ENCODE measurements at regions not wholly inside any gene's neighbourhood (a gene's known extent, or its start where the extent isn't known, plus 50 kb on each side); places are given as distances from the start of the nearest gene placed in this dataset.

GRCh38 chr3:162019817-162020216 is 523.2 kb downstream of the OTOL1 start:
- DNase-seq: no peak
- WGBS (ENCODE audit: extremely low coverage, insufficient coverage, low lambda C conversion rate): no CpG with 5 or more reads among the region's 1 CpG

GRCh38 chr3:162021206-162021605 is 524.6 kb downstream of the OTOL1 start:
- no peak overlapping the region for H2BK5ac ChIP-seq (ENCODE audit: low read length)
- H2BK15ac ChIP-seq (replicated peaks; ENCODE audit: low read depth): no peak overlapping the region
- no peak overlapping the region for H3K4ac ChIP-seq (ENCODE audit: low read depth, low read length)
- H3K4me3 ChIP-seq (ENCODE audit: low read length): no peak overlapping the region
- DNase-seq: no peak
- no peak overlapping the region for H3K4me2 ChIP-seq (ENCODE audit: low read length)
- no peak overlapping the region for H3K9ac ChIP-seq (ENCODE audit: low read length)
- H3K23ac ChIP-seq (ENCODE audit: low read length): no peak overlapping the region
- H3K27me3 ChIP-seq (ENCODE audit: insufficient read depth, low read length, poor library complexity): no peaks in the 10 kb centered on the region
- no peak overlapping the region for H2AK5ac ChIP-seq (ENCODE audit: low read length)
- H3K27ac ChIP-seq (ENCODE audit: low read depth, low read length): no peak overlapping the region
- no peak overlapping the region for H2BK120ac ChIP-seq (ENCODE audit: low read depth, low read length)
- no peak overlapping the region for H4K8ac ChIP-seq (ENCODE audit: low read depth, low read length)
- H3K36me3 ChIP-seq (ENCODE audit: control insufficient read depth, insufficient read depth, low read length): no peaks in the 10 kb centered on the region
- no peak overlapping the region for H3K56ac ChIP-seq (ENCODE audit: low read length)
- no peak overlapping the region for H3K18ac ChIP-seq (ENCODE audit: low read length)
- no peak overlapping the region for H4K5ac ChIP-seq (ENCODE audit: low read length)
- H3K79me2 ChIP-seq (ENCODE audit: control insufficient read depth, insufficient read depth, low read length): no peaks in the 10 kb centered on the region
- no CpG with 5 or more reads among the region's 4 CpGs for WGBS (ENCODE audit: extremely low coverage, insufficient coverage, low lambda C conversion rate)
- no peaks in the 10 kb centered on the region for H3K79me1 ChIP-seq (ENCODE audit: low read length)
- H3K4me1 ChIP-seq (ENCODE audit: control insufficient read depth, low read depth, low read length): no peaks in the 10 kb centered on the region

More at GRCh38 chr3:162019817-162020216, 523.2 kb downstream of the OTOL1 start:
- Histone ChIP-seq H3K27me3 (ENCODE audit: insufficient read depth, low read length, poor library complexity) (no peaks in the 10 kb centered on the region), H3K23ac (ENCODE audit: low read length) (no peak overlapping the region), H3K36me3 (ENCODE audit: control insufficient read depth, insufficient read depth, low read length) (no peaks in the 10 kb centered on the region), H3K79me1 (ENCODE audit: low read length) (no peaks in the 10 kb centered on the region), H3K4me2 (ENCODE audit: low read length) (no peak overlapping the region), H4K5ac (ENCODE audit: low read length) (no peak overlapping the region), H3K27ac (ENCODE audit: low read depth, low read length) (no peak overlapping the region), H3K4ac (ENCODE audit: low read depth, low read length) (no peak overlapping the region), H3K4me1 (ENCODE audit: control insufficient read depth, low read depth, low read length) (no peaks in the 10 kb centered on the region), H2BK15ac (replicated peaks; ENCODE audit: low read depth) (no peak overlapping the region), H2BK120ac (ENCODE audit: low read depth, low read length) (no peak overlapping the region), H3K56ac (ENCODE audit: low read length) (no peak overlapping the region), H3K79me2 (ENCODE audit: control insufficient read depth, insufficient read depth, low read length) (no peaks in the 10 kb centered on the region), H3K4me3 (ENCODE audit: low read length) (no peak overlapping the region), H3K18ac (ENCODE audit: low read length) (no peak overlapping the region), H2BK5ac (ENCODE audit: low read length) (no peak overlapping the region), H2AK5ac (ENCODE audit: low read length) (no peak overlapping the region), H3K9ac (ENCODE audit: low read length) (no peak overlapping the region), H4K8ac (ENCODE audit: low read depth, low read length) (no peak overlapping the region)

- Histone ChIP-seq H3K56ac (ENCODE audit: low read length) (no peak overlapping the region), H2BK120ac (ENCODE audit: low read depth, low read length) (no peak overlapping the region), H3K27ac (ENCODE audit: low read depth, low read length) (no peak overlapping the region), H3K27me3 (ENCODE audit: insufficient read depth, low read length, poor library complexity) (no peaks in the 10 kb centered on the region), H3K9ac (ENCODE audit: low read length) (no peak overlapping the region), H2BK5ac (ENCODE audit: low read length) (no peak overlapping the region), H3K79me1 (ENCODE audit: low read length) (no peaks in the 10 kb centered on the region), H3K23ac (ENCODE audit: low read length) (no peak overlapping the region), H4K8ac (ENCODE audit: low read depth, low read length) (no peak overlapping the region), H3K4me2 (ENCODE audit: low read length) (no peak overlapping the region), H4K5ac (ENCODE audit: low read length) (no peak overlapping the region), H2BK15ac (replicated peaks; ENCODE audit: low read depth) (no peak overlapping the region), H3K4ac (ENCODE audit: low read depth, low read length) (no peak overlapping the region), H3K36me3 (ENCODE audit: control insufficient read depth, insufficient read depth, low read length) (no peaks in the 10 kb centered on the region), H3K18ac (ENCODE audit: low read length) (no peak overlapping the region), H3K79me2 (ENCODE audit: control insufficient read depth, insufficient read depth, low read length) (no peaks in the 10 kb centered on the region), H3K4me1 (ENCODE audit: control insufficient read depth, low read depth, low read length) (no peaks in the 10 kb centered on the region), H3K4me3 (ENCODE audit: low read length) (no peak overlapping the region), H2AK5ac (ENCODE audit: low read length) (no peak overlapping the region)
- no CpG with 5 or more reads among the region's 2 CpGs for WGBS (ENCODE audit: extremely low coverage, insufficient coverage, low lambda C conversion rate)
- no peak for DNase-seq
Measured at GRCh38 chr3:162022911-162023310, 526.3 kb downstream of the OTOL1 start.

DNA sequence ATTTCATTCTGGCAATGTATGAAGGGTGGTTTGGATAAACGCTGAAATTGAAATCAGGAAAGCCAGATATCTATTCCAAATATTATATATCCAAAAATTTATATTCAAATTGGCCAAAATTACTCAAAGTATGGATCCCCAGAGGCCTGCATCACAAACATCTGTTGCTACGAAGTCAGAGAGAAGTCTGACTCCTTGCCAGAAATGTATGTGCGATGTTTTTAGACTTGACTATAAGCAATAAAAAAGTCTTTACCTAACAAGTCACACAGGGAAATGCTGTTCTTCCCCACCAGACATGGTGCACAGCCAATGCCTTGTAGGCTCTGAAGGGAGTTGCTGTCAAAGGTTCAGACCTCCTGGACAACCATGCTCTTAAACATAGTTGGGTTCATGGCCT is 533.1 kb downstream of the OTOL1 start:
- H3K23ac ChIP-seq (ENCODE audit: low read length): no peak overlapping the region
- H3K27ac ChIP-seq (ENCODE audit: low read depth, low read length): no peak overlapping the region
- no peaks in the 10 kb centered on the region for H3K79me2 ChIP-seq (ENCODE audit: control insufficient read depth, insufficient read depth, low read length)
- H2AK5ac ChIP-seq (ENCODE audit: low read length): no peak overlapping the region
- no peak overlapping the region for H3K56ac ChIP-seq (ENCODE audit: low read length)
- H3K9ac ChIP-seq (ENCODE audit: low read length): no peak overlapping the region
- no CpG with 5 or more reads among the region's 3 CpGs for WGBS (ENCODE audit: extremely low coverage, insufficient coverage, low lambda C conversion rate)
- H2BK5ac ChIP-seq (ENCODE audit: low read length): no peak overlapping the region
- H3K4me3 ChIP-seq (ENCODE audit: low read length): no peak overlapping the region
- H3K4me1 ChIP-seq (ENCODE audit: control insufficient read depth, low read depth, low read length): no peaks in the 10 kb centered on the region
- no peak overlapping the region for H3K4me2 ChIP-seq (ENCODE audit: low read length)
- no peak overlapping the region for H3K18ac ChIP-seq (ENCODE audit: low read length)
- H3K36me3 ChIP-seq (ENCODE audit: control insufficient read depth, insufficient read depth, low read length): no peaks in the 10 kb centered on the region
- DNase-seq: no peak
- H3K27me3 ChIP-seq (ENCODE audit: insufficient read depth, low read length, poor library complexity): no peaks in the 10 kb centered on the region
- H4K5ac ChIP-seq (ENCODE audit: low read length): no peak overlapping the region
- H2BK15ac ChIP-seq (replicated peaks; ENCODE audit: low read depth): no peak overlapping the region
- no peak overlapping the region for H3K4ac ChIP-seq (ENCODE audit: low read depth, low read length)
- H2BK120ac ChIP-seq (ENCODE audit: low read depth, low read length): no peak overlapping the region
- no peak overlapping the region for H4K8ac ChIP-seq (ENCODE audit: low read depth, low read length)
- no peaks in the 10 kb centered on the region for H3K79me1 ChIP-seq (ENCODE audit: low read length)

DNA sequence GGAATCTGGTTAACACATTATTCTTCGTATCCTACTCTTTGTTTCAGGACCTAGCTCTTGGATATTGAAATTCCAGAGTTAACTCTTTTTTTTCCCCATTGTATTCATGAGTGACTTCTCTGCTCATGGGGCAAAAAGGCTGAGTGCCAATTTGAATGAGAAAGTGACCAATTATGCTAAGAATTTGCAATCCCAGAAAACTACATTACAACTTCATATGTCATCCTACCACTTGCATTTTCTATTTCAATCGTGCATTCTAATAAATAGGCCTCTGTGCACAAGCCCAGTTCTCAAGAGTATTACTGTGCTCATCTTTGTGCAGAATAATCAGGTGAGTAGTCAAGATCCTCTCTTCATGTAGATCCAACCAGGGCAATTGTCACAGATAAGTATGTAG is 537.8 kb downstream of the OTOL1 start:
- Histone ChIP-seq H2AK5ac (ENCODE audit: low read length) (no peak overlapping the region), H3K4me1 (ENCODE audit: control insufficient read depth, low read depth, low read length) (no peaks in the 10 kb centered on the region), H4K5ac (ENCODE audit: low read length) (no peak overlapping the region), H3K79me1 (ENCODE audit: low read length) (no peaks in the 10 kb centered on the region), H3K27ac (ENCODE audit: low read depth, low read length) (no peak overlapping the region), H2BK120ac (ENCODE audit: low read depth, low read length) (no peak overlapping the region), H3K18ac (ENCODE audit: low read length) (no peak overlapping the region), H2BK5ac (ENCODE audit: low read length) (no peak overlapping the region), H3K4me2 (ENCODE audit: low read length) (no peak overlapping the region), H4K8ac (ENCODE audit: low read depth, low read length) (no peak overlapping the region), H3K56ac (ENCODE audit: low read length) (no peak overlapping the region), H2BK15ac (replicated peaks; ENCODE audit: low read depth) (no peak overlapping the region), H3K9ac (ENCODE audit: low read length) (no peak overlapping the region), H3K4ac (ENCODE audit: low read depth, low read length) (no peak overlapping the region), H3K23ac (ENCODE audit: low read length) (no peak overlapping the region), H3K27me3 (ENCODE audit: insufficient read depth, low read length, poor library complexity) (no peaks in the 10 kb centered on the region), H3K4me3 (ENCODE audit: low read length) (no peak overlapping the region), H3K79me2 (ENCODE audit: control insufficient read depth, insufficient read depth, low read length) (no peaks in the 10 kb centered on the region), H3K36me3 (ENCODE audit: control insufficient read depth, insufficient read depth, low read length) (no peaks in the 10 kb centered on the region)
- DNase-seq: peak; percentile 35
- no CpG with 5 or more reads among the region's 2 CpGs for WGBS (ENCODE audit: extremely low coverage, insufficient coverage, low lambda C conversion rate)

DNA sequence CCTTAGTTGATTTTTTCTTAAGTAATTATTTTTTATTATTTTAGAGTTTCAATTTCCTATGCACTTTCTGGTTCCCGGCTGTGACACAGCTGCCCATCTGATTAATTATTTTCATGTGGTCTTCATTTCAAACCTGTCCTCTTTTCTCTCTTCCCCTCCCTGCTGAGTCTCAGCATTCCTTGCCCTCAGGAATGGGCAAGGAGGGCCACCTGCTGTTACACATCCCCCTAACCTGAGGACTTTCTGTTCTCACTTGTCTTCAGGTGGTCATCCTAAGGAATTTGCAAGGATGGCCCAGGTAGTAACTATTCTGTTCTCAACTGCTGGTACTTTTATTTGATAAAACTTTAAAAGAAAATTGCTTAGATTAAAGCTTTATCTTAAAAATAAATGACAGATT is 545.0 kb downstream of the OTOL1 start:
- Histone ChIP-seq H3K27me3 (ENCODE audit: insufficient read depth, low read length, poor library complexity) (no peaks in the 10 kb centered on the region), H3K79me2 (ENCODE audit: control insufficient read depth, insufficient read depth, low read length) (no peaks in the 10 kb centered on the region), H3K4ac (ENCODE audit: low read depth, low read length) (no peak overlapping the region), H3K27ac (ENCODE audit: low read depth, low read length) (no peak overlapping the region), H2BK120ac (ENCODE audit: low read depth, low read length) (no peak overlapping the region), H3K9ac (ENCODE audit: low read length) (no peak overlapping the region), H3K4me1 (ENCODE audit: control insufficient read depth, low read depth, low read length) (no peaks in the 10 kb centered on the region), H3K36me3 (ENCODE audit: control insufficient read depth, insufficient read depth, low read length) (no peaks in the 10 kb centered on the region), H4K5ac (ENCODE audit: low read length) (no peak overlapping the region), H3K23ac (ENCODE audit: low read length) (no peak overlapping the region), H2BK5ac (ENCODE audit: low read length) (no peak overlapping the region), H2BK15ac (replicated peaks; ENCODE audit: low read depth) (no peak overlapping the region), H3K18ac (ENCODE audit: low read length) (no peak overlapping the region), H2AK5ac (ENCODE audit: low read length) (no peak overlapping the region), H3K4me2 (ENCODE audit: low read length) (no peak overlapping the region), H3K56ac (ENCODE audit: low read length) (no peak overlapping the region), H3K79me1 (ENCODE audit: low read length) (no peaks in the 10 kb centered on the region), H3K4me3 (ENCODE audit: low read length) (no peak overlapping the region), H4K8ac (ENCODE audit: low read depth, low read length) (no peak overlapping the region)
- WGBS (ENCODE audit: extremely low coverage, insufficient coverage, low lambda C conversion rate): no CpG with 5 or more reads among the region's 1 CpG
- DNase-seq: peak; percentile 87
